Testis (tissue), 2 donors: ENCODE measurements at regions not wholly inside any gene's neighbourhood (a gene's known extent, or its start where the extent isn't known, plus 50 kb on each side); places are given as distances from the start of the nearest gene placed in this dataset.

ENCODE experiments used
- CTCF ChIP-seq, 3 experiments: fragments of 450-650 bp in 2 of 3; fragments of 200-600 bp in 1 of 3; sonication (generic) in 1 of 3; IDR thresholded peaks; one replicate each; pipeline ENCODE4 v1.5.1; 2016 to 2019; ENCODE audit warnings: antibody characterized with exemption in 3 of 3, mild to moderate bottlenecking in 2 of 3, moderate library complexity in 1 of 3
- POLR2A ChIP-seq: fragments of 450-650 bp; IDR thresholded peaks from one replicate; pipeline ENCODE4 v1.6.1; 2017; ENCODE audit warnings: antibody characterized with exemption, mild to moderate bottlenecking, moderate library complexity

- no peak for TF ChIP-seq CTCF (IDR thresholded peaks at IDR 0.05)
- no peak for TF ChIP-seq POLR2A
Measured at GRCh38 chr18:30094556-30094955, 948.0 kb downstream of the DSC3 start.
